ENCODE measurements at regions not wholly inside any gene's neighbourhood (a gene's known extent, or its start where the extent isn't known, plus 50 kb on each side); places are given as distances from the start of the nearest gene placed in this dataset.

DNA sequence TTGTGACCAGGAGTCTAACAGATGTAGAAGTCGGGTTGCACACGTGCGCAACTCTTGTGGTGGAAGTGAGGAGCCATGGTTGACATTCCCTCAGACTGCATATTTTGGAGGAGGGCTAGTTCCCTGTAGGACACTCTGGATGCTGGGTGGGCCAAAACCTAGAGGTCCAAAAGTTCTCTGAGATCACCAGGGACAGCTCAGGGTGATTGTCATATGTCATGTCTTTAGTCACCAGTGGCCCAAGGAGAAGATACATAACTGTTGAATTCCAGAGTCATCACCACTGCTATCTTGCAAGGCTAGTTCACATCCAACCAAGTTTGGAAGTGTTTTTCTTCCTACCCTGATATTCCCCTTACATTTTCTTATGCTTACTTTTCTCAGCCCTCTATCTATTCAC is 95.2 kb upstream of the C3orf80 start:
- no peak for DNase-seq (ENCODE audit: low spot score)

DNA sequence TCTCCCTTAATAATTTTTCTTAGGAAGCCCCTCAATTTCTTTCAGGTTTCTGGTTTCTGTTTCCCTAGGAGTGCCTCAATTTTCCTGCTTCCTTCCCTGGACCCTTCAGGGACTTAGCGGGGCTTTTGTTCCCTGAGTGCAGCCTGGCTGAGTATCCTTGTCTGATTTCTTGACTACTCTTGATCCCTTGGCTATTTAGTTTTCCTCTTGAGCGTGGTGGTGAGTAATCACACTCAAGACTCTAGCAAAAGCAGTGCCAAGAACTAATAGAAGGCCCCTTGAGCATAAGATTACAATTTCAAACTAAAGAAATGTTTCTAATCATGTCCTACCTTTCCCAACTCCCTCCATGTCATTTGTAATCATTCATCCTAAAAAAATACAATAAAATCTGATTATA is 94.3 kb upstream of the C3orf80 start:
- DNase-seq (ENCODE audit: low spot score) = no peak

DNA sequence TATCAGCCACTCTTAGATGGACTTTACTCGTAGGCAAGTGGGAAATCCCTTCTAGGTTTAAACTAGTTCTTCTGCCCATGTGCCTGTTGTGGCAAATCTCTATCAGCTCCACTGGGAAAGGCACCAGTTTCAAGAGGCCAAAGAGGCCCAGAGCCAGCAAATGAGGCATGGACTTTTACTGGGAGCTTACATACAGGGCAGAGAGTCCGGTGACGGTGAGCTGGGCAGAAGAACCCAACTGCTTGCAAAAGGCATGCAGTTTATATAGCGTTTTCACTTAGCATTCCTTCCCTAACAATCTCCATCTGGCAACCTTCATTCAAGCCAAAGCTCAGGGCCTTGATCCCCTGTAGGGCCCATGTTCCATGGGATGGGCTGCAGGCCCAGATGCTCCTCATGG is 93.0 kb upstream of the C3orf80 start:
- DNase-seq (ENCODE audit: low spot score) = no peak

DNA sequence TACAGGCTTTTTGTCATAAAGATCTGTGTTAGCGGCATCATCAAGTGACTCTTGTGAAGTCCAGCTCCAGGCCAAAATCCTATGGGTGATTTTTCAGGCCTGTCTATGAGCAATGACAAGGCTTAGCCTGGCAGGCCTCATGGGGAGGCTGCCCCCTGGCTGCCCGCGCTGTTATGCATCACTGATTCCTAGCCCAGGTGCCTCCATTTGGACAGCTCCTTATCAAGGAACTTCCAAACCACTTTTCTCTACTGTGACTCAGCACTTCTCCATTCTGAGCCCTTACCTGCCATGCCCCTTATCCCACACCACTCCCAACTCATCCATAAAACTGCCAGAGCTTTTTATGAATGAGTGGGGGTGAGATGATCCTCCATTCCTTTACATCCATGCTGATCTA is 91.5 kb upstream of the C3orf80 start:
- no peak for DNase-seq (ENCODE audit: low spot score)

DNA sequence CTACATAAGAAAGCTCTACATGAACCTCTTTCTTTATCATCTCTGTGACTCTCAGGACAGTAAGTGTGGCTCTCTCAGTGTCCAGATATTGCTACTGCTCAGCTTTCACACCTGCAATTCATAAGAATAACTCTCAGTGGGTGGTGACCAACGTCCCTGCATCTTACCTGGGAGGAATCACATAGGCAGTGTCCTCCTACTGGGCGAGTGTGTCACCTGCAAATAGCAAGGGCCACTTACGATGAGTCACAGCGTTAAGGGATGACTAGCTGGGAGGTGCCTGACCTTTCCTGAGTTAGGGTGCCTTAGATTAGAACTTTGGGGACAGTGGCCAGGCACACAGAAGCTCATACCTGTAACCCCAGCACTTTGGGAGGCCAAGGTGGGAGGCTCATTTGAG is 90.8 kb upstream of the C3orf80 start:
- no peak for DNase-seq (ENCODE audit: low spot score)

DNA sequence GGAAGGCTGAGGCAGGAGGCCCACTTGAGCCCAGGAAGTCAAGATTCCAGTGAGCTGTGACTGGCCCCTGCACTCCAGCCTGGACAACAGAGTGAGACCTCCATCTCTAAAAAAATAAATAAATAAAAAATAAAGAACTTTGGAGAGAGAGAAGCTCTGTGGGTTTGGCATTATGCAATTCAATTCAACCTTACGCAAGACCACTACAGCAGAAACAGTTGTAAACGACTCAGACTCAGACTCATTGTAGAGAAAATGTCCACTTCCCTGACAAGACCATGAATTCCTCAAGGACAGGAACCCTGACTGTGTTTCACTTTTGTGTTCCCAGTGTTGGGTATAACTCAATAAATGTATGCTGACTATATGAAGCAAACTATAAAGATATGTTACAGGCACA is 90.3 kb upstream of the C3orf80 start:
- DNase-seq (ENCODE audit: low spot score) = no peak

DNA sequence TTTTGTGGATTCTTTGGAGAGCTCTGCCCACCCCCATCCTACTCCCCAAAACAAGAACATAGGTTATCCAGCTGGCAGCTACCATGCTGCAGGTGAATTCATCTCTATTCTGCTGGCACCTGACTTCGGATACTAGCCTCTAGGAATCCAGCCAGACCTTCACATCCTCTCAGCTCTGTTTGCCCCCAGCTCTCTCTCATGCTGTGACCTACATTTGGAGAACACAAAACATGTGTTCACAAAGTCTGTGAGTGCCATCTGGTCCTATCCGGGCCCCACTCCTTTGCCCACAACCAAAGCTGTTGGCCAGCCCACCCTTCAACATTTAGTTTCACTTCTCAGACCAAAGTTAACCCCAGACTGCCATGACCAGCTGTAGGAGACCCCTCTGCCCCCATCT is 89.4 kb upstream of the C3orf80 start:
- no peak for DNase-seq (ENCODE audit: low spot score)

DNA sequence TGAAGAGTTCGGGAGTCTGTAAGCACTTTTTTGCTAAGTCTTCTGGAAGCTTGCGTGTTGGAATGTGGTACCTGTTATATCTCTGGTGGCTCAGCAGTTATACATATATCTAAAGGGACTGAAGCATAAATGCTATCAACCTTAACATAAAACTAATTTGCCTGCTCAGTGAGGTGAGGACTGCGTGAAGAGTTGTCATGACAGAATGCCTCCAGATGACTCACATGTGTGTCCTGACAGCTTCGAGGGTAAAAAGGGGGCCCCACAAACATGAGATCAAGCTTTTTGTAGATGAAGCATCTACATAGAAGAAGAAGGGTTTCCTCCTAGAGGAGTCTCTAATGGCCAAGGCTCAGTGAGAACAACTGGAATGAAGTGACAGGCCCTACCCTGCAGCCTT is 88.8 kb upstream of the C3orf80 start:
- no peak for DNase-seq (ENCODE audit: low spot score)

DNA sequence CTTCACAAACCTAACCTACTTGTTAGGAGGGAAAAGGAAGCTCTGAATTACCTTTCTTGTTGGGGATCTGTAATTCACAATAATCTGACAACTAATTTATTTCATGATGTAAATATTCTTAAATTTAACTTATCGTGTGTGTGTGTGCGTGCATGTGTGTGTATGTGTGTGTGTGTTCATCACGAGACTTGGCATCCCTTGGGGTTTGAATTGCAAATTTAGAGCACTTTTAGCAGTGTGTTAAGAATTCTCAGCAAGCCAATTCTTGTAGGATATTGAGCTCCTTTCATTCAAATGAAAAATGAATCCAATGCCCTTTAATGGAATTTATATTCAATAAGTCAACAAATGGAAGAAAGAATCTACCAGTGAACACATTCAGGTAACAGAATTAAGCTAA is 85.9 kb upstream of the C3orf80 start:
- no peak for DNase-seq (ENCODE audit: low spot score)

DNA sequence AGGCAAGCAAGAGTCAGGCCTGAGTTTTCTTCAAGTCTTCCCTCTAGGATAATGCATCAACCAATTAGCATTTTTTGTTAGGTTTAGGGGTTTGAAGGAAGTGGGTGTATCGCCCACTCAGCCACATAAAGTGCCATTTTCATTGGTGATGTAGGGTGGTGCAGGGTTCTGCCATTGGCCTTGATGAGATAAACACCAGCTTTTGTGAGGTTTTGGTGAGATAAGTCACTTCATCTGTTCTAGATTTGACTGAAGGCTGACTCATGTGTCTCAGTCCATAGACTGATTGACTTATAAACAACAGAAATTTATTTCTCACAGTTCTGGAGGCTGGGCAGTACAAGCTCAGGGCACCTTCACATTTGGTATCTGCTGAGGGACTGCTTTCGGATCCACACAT is 84.5 kb upstream of the C3orf80 start:
- no peak for DNase-seq (ENCODE audit: low spot score)

DNA sequence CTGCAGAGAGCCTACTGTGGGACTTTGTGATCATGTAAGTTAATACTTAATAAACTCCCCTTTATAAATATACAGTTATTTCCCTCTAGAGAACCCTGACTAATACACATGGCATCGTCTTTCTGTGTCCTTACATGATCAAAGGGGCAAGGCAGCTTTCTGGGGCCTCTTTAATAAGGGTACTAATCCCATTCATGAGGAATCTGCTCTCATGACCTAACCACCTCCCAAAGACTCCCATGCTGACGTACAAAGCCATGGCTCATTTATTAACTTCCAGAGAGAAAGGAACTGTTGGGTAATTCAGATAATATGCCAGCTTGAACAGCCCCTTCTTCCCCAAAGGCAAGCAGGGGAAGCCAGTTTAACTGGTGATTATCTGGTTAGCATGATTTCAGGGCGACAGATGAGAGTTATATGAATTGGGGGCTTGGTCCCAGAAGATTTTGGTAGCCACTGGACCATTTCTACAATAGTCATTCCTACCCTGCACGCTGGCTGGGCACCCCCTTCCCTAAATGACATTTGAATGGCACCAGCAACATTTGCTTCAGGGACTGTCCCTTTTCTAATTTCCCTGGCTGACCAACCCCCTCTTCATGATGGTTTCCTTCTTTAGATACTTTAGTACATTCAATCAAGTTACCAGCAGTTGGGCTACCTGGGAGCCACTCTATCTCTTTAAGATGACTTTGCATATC is 83.6 kb upstream of the C3orf80 start:
- DNase-seq (ENCODE audit: low spot score) = no peak

DNA sequence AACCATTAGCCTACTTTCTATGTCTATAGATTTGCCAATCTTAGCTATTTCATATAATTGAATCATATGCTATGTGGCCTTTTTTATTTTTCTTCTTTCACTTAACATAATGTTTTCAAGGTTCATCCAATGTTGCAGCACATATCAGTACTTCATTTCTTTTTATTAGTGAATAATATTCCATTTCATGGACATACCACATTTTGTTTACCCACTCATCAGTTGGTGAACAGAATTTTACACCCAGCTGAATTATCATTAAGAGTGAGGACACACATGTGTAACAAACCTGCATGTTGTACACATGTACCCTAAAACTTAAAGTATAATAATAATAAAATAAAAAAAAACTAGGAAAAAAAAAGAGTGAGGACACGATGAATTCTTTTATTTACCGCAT is 81.7 kb upstream of the C3orf80 start:
- no peak for DNase-seq (ENCODE audit: low spot score)

DNA sequence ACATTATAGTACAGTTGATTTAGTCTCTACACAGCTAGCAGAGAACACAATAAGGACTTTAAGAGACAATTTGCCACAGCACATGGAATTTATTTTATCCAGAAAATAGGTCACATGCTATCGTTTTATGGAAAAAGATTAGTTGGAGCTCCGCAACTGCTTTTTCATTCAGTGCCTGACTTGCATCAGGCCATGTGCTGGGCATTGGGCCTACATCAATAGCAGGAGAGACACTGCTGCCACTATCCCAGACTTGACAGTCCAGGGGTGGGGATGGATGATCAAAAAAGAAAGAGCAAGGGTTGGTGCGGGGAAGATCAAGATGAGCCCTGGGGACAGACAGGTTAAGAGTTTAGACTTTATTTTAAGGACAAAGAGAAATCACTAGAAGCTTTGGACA is 75.2 kb upstream of the C3orf80 start:
- no peak for DNase-seq (ENCODE audit: low spot score)

DNA sequence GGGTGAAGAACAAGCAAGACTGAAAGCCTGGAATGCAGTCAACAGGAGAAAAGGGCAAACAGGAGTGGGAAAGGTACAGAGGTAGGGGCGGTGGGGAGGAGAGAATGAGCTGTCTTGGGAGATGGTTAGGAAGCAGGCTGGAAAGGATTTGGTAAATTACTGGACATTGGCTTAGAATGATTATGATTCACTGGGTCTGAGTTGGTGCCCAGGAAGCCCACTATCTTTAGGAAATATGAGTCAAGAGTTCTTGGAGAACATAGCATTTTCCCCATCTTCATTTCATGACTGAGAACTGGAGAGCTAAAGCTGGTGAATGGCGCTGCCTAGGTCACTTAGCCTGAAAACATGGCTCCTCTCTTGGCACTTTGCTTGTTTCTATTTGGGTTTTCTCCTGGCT is 74.7 kb upstream of the C3orf80 start:
- no peak for DNase-seq (ENCODE audit: low spot score)

DNA sequence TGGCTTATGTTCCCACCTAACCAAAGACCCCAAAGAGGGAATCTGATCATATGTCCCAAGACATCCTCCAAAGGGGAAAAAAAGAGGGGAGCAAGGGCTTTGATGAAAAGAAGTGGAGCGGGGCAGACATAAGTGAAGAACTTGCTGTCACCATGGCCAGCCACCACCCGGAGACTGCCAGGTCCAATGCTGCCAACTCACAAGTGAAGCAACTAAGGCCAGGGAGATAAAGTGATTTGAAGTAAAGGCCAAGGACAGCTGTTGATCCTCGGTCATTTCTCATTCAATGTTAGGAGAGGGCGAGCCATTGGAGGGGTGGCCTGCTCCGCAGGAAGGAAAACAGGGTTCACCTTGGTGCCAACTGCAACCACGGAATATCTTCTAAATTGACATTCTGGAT is 72.6 kb upstream of the C3orf80 start:
- DNase-seq (ENCODE audit: low spot score) = no peak

DNA sequence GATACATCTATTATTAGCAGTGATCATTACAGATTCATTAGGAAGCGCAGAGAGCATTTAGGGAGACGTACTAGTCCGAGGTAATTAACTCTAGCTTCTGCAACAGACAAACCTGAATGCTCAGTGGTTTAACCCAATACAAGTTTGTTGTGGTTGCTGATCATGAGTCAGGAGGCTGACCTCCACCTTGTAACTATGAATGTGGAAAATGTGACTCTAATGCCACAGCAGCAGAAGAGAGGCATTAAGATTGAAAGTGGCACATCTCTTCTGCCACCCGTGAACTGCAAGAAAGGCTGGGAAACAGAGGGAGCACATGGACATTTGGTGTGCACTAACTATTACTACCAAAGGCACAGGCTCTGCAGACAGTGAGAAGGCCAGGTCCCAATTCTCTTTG is 71.2 kb upstream of the C3orf80 start:
- DNase-seq (ENCODE audit: low spot score) = no peak

DNA sequence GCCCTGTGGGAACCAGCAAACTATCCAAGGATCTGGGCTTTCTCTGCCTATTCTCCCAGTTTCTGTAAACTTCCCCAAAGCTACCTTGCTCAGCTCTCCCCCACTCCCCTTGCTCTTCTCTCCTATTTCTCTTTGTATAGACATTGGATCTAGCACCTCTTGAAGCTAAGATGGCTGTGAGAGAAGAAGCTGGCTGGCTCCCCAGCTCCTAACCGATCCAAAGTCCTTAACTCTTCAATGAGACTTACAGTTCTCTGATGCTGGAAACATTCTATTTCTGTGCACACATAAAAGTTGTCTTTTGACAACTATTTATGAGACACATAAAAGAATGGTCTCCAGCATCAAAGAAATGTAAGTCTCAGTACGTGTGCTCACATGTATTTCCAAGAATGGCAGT is 70.6 kb upstream of the C3orf80 start:
- DNase-seq (ENCODE audit: low spot score) = no peak

DNA sequence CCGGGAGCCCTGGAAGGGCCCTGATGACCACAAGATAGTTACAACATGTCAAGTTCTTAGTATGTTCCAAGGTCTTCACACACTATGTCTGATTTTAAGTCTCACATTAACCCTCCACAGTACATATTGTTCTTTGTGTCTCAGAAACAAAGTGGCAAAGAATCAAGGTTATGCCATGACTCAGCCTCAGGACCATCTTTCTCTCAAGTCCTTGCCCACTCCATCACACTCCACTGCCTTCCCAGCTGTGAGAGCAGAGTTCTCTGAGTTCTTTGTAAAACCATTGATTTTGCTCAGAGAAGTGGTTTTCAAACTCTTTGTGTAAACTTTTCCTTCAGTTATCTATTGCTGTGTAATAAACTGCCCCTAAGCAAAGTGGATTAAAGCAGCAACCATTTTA is 67.9 kb upstream of the C3orf80 start:
- no peak for DNase-seq (ENCODE audit: low spot score)

DNA sequence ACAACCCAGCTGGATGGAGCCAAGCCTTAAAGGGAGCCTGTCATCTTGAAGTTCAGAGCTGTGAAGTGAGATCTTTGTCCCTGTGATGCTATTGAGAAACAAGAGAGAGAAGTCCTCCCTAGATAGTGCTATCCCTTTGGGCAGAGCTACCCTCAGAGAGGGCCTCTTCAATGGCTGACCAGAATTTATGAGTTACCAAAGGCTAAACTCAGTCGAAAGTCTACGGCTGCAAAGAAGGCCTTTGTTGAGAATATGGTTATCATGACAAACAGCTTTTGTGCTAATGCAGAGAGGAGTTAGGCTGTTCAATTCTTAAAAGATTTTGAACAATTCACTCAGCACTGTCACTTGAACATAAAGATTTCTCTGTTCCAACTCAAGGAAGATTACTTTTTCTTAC is 65.9 kb upstream of the C3orf80 start:
- no peak for DNase-seq (ENCODE audit: low spot score)

DNA sequence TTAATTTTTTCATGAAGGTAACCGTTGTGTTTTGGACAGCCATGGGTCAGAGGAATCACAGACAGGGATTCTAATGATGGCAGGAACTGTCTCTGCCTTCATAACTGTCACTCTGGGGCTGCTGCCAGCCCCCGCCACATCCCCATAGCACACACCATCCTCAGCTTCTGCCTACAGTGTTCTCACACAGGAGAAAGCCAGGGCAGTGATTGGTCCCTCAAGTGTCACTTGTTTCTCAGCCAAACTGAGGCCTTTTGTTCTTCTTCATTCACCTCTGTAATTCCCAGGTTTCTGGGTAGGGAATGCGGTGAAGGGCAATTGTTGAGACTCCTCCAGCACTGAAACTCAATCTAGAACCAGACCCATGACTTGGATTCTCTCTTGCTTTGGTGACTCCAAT is 65.4 kb upstream of the C3orf80 start:
- no peak for DNase-seq (ENCODE audit: low spot score)

DNA sequence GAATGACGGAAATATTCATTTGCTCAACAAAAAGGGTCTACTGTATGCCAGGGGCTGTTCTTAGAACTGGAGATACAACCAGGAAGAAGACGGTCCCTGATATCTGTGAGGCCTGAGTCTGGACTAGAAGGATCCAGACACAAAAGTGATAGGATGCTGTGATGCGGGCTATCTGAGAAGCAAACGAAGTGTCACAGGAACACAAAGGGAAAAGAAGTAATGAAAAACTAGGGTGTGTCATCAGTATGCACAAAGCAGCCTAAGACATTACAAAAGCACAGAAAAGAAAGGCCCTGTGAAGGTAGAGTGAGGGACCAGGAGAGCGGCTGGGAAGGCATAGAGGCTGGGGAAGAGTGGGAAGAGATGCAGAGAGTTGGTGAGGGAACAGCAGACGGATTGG is 63.3 kb upstream of the C3orf80 start:
- no peak for DNase-seq (ENCODE audit: low spot score)

DNA sequence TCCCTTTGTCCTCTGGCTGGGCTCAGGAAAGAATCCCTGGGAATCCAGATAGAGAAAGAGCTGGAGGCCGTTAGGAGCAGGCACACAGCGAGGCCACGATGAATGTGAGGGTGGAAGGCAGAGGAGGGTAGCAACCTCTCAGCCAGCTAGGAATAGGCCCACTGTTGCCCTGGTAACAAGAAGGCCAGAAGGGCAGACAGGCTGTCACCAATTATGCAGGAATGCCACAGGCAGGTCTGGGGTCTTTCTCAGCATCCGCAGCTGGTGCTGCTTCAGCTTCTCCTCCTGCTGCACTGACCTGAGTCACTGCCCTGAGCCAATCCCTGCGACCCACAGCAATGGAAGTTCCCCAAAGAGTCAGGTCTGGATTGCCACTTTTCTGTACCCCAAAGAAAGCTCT is 62.8 kb upstream of the C3orf80 start:
- DNase-seq (ENCODE audit: low spot score) = no peak

DNA sequence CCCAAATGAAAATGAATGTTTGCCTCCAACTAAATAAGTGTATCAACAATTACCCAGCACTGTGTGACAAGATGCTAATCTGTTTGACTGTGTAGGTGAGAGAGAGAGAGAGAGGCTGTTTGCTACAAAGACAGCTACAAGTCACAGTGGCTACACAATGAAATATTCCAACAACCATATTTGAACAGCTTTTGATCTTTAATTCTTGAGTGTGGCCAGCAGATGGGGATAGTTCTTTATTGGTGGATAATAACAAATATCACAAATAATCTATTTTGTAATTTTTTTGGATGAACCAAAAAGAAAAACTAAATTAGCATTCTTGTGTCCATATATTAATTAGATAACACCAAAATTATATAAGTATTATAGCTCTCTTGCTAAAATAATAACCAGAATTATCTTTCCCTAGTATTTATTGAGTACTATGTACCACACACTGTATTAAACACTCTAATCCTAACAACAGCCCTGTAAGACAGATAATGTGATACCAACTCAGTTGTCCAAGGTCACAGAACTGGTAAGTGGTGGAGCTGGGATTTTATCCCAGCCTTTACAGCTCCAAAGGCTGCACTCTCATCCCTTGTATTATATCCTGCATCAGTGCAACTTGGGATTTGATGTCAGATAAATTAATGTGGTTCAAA is 61.9 kb upstream of the C3orf80 start:
- DNase-seq (ENCODE audit: low spot score) = no peak

DNA sequence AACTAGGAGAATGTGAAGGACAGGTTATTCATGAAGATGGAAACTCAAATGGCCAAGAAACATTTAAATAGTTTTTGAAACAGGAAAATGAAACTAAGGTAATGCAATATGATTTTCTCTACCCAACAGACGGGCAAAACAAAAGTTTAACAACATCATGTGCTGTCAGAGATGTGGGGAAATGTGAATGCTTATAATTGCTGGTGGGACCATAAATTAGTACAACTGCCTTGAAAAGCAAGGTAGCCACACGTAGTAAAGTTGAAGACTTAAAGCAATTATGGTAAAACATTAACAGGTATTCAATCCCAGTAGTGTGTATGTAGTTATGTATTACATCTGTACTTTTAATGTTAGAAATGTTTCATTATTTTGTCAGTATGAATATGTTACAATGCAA is 57.0 kb upstream of the C3orf80 start:
- DNase-seq (ENCODE audit: low spot score) = no peak

Measured in HuH-7.5 (cell line).